Endothelial cell of umbilical vein (primary cell): ENCODE measurements at regions not wholly inside any gene's neighbourhood (a gene's known extent, or its start where the extent isn't known, plus 50 kb on each side); places are given as distances from the start of the nearest gene placed in this dataset.

Experiments used
- BruUV-seq: library from RNA; stranded (reverse); fragments of 400-500 nt; replicated peaks from 2 replicates; lab custom pipeline; 2021; lab: Mats Ljungman, UMichigan
- CTCF ChIA-PET: fragments of 300-600, 350-600 bp; sonication (Branson Sonifier 250); formaldehyde crosslinking; loops from one replicate; lab custom pipeline; 2021; ENCODE audit warnings: antibody characterized with exemption, inconsistent platforms; lab: Charles Lee
- POLR2A ChIA-PET: fragments of 300-600, 350-600 bp; sonication (Branson Sonifier 250); formaldehyde crosslinking; loops from one replicate; lab custom pipeline; 2021; ENCODE audit warnings: antibody characterized with exemption, inconsistent platforms; lab: Charles Lee
- DNase-seq: peaks from one replicate; pipeline ENCODE4 v3.0.0-alpha.2; 2011; ENCODE audit warnings: low read depth, low spot score
- FAIRE-seq: peaks from 2 replicates; lab custom pipeline; 2011; peaks lifted over from hg19 to GRCh38; lab: Jason Lieb, UNC
- H2AFZ ChIP-seq: 2 replicates; pipeline ENCODE4 v1.6.0; 2012; ENCODE audit warnings: low read depth, low read length, control low read depth, inconsistent platforms
- H3K27ac ChIP-seq: 2 replicates; pipeline ENCODE4 v1.5.1; 2011; ENCODE audit warnings: low read depth, mild to moderate bottlenecking, control low read depth, low read length, moderate library complexity; ENCODE audit not compliant: insufficient read depth
- H3K27me3 ChIP-seq, 2 experiments: 2 replicates each; pipeline versions ENCODE4 v1.6.0 to v1.6.1; 2011; ENCODE audit warnings: low read length in 2 of 2, mixed read lengths in 1 of 2; ENCODE audit not compliant: control insufficient read depth in 2 of 2, insufficient read depth in 2 of 2
- H3K36me3 ChIP-seq, 2 experiments: 2 replicates in 1 of 2; 3 replicates in 1 of 2; pipeline ENCODE4 v1.5.1; 2011; ENCODE audit warnings: low read length in 2 of 2, mild to moderate bottlenecking in 1 of 2, moderate library complexity in 1 of 2; ENCODE audit not compliant: control insufficient read depth in 2 of 2, insufficient read depth in 2 of 2; ENCODE audit errors: extremely low read depth in 1 of 2
- H3K4me1 ChIP-seq: 3 replicates; pipeline ENCODE4 v1.5.1; 2011; ENCODE audit warnings: mild to moderate bottlenecking, low read length; ENCODE audit not compliant: control insufficient read depth, insufficient read depth; ENCODE audit errors: extremely low read depth
- H3K4me2 ChIP-seq: 2 replicates; pipeline ENCODE4 v1.6.1; 2011; ENCODE audit warnings: low read length, control low read depth, mixed read lengths; ENCODE audit not compliant: insufficient read depth
- H3K4me3 ChIP-seq, 3 experiments: fragments of 200-600 bp in 1 of 3; sonication (generic), shearing (Covaris generic) in 1 of 3; replicated peaks in 1 of 3; 2 replicates each; pipeline ENCODE4 v1.5.1; 2011 to 2016; ENCODE audit warnings: control low read depth in 3 of 3, low read length in 3 of 3, mild to moderate bottlenecking in 2 of 3, inconsistent platforms in 1 of 3, low read depth in 1 of 3, moderate library complexity in 1 of 3; ENCODE audit not compliant: insufficient read depth in 1 of 3
- H3K79me2 ChIP-seq: 2 replicates; pipeline ENCODE4 v1.6.0; 2012; ENCODE audit warnings: low read length, inconsistent platforms; ENCODE audit not compliant: control insufficient read depth, insufficient read depth
- H3K9ac ChIP-seq: replicated peaks from 2 replicates; pipeline ENCODE3; 2011; ENCODE audit warnings: low read length, control low read depth; ENCODE audit not compliant: insufficient read depth; ENCODE audit errors: extremely low read depth
- H3K9me1 ChIP-seq: replicated peaks from 3 replicates; pipeline ENCODE4 v1.6.0; 2011; ENCODE audit warnings: mild to moderate bottlenecking, low read length; ENCODE audit not compliant: control insufficient read depth, insufficient read depth; ENCODE audit errors: extremely low read depth
- H3K9me3 ChIP-seq: replicated peaks from 2 replicates; pipeline ENCODE4 v1.5.1; 2012; ENCODE audit warnings: low read length, inconsistent platforms; ENCODE audit not compliant: control insufficient read depth, insufficient read depth
- H4K20me1 ChIP-seq: replicated peaks from 2 replicates; pipeline ENCODE3; 2011; ENCODE audit warnings: mild to moderate bottlenecking, low read length; ENCODE audit not compliant: control insufficient read depth, insufficient read depth; ENCODE audit errors: extremely low read depth
- EZH2 ChIP-seq: IDR thresholded peaks from 2 replicates; pipeline ENCODE4 v1.6.1; 2012; ENCODE audit warnings: borderline replicate concordance, low read depth, mild to moderate bottlenecking, moderate library complexity, low read length, inconsistent platforms; ENCODE audit not compliant: severe bottlenecking
- FOS ChIP-seq: IDR thresholded peaks from 2 replicates; pipeline ENCODE4 v1.6.1; 2011; ENCODE audit warnings: mild to moderate bottlenecking, low read length, moderate library complexity, borderline replicate concordance; ENCODE audit not compliant: insufficient read depth
- GATA2 ChIP-seq: IDR thresholded peaks from 2 replicates; pipeline ENCODE4 v1.7.0; 2011; ENCODE audit warnings: low read depth, mild to moderate bottlenecking, moderate library complexity, mixed read lengths, low read length; ENCODE audit not compliant: insufficient read length, insufficient read depth
- JUN ChIP-seq: IDR thresholded peaks from 2 replicates; pipeline ENCODE4 v1.6.1; 2011; ENCODE audit warnings: borderline replicate concordance, low read depth; ENCODE audit not compliant: insufficient read length, insufficient read depth
- MAX ChIP-seq: IDR thresholded peaks from 2 replicates; pipeline ENCODE4 v1.6.1; 2011; ENCODE audit not compliant: insufficient read depth, insufficient read length
- MYC ChIP-seq: IDR thresholded peaks from one replicate; pipeline ENCODE4 v1.6.1; 2011; ENCODE audit warnings: mild to moderate bottlenecking, low read depth, low read length
- POLR2A ChIP-seq: IDR thresholded peaks from 2 replicates; pipeline ENCODE4 v1.6.1; 2012; ENCODE audit warnings: low read depth, mild to moderate bottlenecking, control low read depth, low read length
- POLR2AphosphoS5 ChIP-seq: IDR thresholded peaks from 2 replicates; pipeline ENCODE4 v1.6.1; 2012; ENCODE audit warnings: low read depth, mild to moderate bottlenecking, control low read depth, low read length, moderate library complexity; ENCODE audit not compliant: insufficient read depth
- dilution Hi-C: fragments of 300-500 bp; cut with MboI; formaldehyde crosslinking; loops from one replicate; pipeline ENCODE4 v1.15.0; 2019; ENCODE audit warnings: low sequenced_read_pairs; ENCODE audit not compliant: extremely low pct_ligation_motif_present
- intact Hi-C: fragments of 100-400 bp; cut with micrococcal nuclease; formaldehyde crosslinking; loops from one replicate; pipeline ENCODE4 v1.10.0; 2022
- TF ChIP-seq, protein P1 (sequence below), 2 donors: IDR thresholded peaks; 1 replicate in 1 of 2; 2 replicates in 1 of 2; pipeline ENCODE4 v1.5.1; 2011; ENCODE audit warnings: low read length in 2 of 2, mild to moderate bottlenecking in 2 of 2, moderate library complexity in 2 of 2, control low read depth in 1 of 2, inconsistent platforms in 1 of 2, low read depth in 1 of 2; ENCODE audit not compliant: insufficient read depth in 1 of 2; ENCODE audit errors: extremely low read depth in 1 of 2

GRCh38 chr9:115625251-115625650 is 507.3 kb upstream of the TNC start:
- FAIRE-seq (no peak), DNase-seq (no peak)
- H3K27me3 ChIP-seq: no peaks in the 10 kb centered on the region
- no peaks in the 10 kb centered on the region for H3K4me1 ChIP-seq
- no peaks in the 10 kb centered on the region for H3K9me1 ChIP-seq
- no peak overlapping the region for H3K27ac ChIP-seq
- no peak overlapping the region for H3K4me3 ChIP-seq
- no peaks in the 10 kb centered on the region for H3K79me2 ChIP-seq
- no peak overlapping the region for H2AFZ ChIP-seq
- dilution Hi-C loops: no loop called here
- no peak for TF ChIP-seq POLR2AphosphoS5
- no peak for TF ChIP-seq JUN
- TF ChIP-seq FOS: no peak
- TF ChIP-seq GATA2: no peak
- TF ChIP-seq POLR2A: no peak
- TF ChIP-seq EZH2: no peak
- TF ChIP-seq MYC: no peak
- no peak overlapping the region for H3K4me2 ChIP-seq
- H3K9me3 ChIP-seq: peaks cover 2% of the 10 kb centered on the region
- no TSS peak for BruUV-seq
- H3K36me3 ChIP-seq: no peaks in the 10 kb centered on the region
- CTCF ChIA-PET: no interaction called here
- POLR2A ChIA-PET: no interaction called here
- intact Hi-C loops: no loop called here
- no peak overlapping the region for H3K9ac ChIP-seq
- H4K20me1 ChIP-seq: no peaks in the 10 kb centered on the region

DNA sequence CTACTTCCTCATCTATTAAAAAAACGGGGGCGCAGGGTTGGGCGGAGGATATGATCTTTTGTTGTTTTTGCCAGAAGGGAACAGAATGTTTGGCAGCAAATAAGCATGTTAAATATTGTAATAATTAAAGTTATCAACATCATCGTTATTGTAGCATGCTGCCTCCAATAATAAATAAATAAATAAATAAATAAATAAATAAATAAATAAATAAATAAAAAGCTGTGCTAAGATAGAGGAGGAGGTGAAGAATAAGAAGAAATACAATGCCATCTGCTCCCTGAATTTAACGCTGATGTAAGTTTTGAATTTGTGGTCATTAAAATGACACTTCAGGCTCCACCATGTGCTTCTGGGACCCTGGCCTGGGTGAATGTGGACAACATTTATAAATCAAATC is 508.0 kb upstream of the TNC start:
- TF ChIP-seq EZH2 (no peak), JUN (no peak), MYC (no peak), FOS (no peak), POLR2AphosphoS5 (no peak), MAX (no peak), GATA2 (no peak), POLR2A (no peak)
- TF ChIP-seq, protein P1, sequence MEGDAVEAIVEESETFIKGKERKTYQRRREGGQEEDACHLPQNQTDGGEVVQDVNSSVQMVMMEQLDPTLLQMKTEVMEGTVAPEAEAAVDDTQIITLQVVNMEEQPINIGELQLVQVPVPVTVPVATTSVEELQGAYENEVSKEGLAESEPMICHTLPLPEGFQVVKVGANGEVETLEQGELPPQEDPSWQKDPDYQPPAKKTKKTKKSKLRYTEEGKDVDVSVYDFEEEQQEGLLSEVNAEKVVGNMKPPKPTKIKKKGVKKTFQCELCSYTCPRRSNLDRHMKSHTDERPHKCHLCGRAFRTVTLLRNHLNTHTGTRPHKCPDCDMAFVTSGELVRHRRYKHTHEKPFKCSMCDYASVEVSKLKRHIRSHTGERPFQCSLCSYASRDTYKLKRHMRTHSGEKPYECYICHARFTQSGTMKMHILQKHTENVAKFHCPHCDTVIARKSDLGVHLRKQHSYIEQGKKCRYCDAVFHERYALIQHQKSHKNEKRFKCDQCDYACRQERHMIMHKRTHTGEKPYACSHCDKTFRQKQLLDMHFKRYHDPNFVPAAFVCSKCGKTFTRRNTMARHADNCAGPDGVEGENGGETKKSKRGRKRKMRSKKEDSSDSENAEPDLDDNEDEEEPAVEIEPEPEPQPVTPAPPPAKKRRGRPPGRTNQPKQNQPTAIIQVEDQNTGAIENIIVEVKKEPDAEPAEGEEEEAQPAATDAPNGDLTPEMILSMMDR (IDR thresholded peaks at IDR 0.05; ENCODE audit: extremely low read depth in 1 of 2, insufficient read depth in 1 of 2, low read depth in 1 of 2, low read length in 2 of 2): no peak
- intact Hi-C loops: no loop called here
- ChIA-PET POLR2A (no interaction called here), CTCF (no interaction called here)
- no peak for FAIRE-seq
- Histone ChIP-seq H4K20me1 (no peaks in the 10 kb centered on the region), H3K27me3 (no peaks in the 10 kb centered on the region), H3K79me2 (no peaks in the 10 kb centered on the region), H3K4me2 (no peak overlapping the region), H2AFZ (no peak overlapping the region), H3K4me3 (no peak overlapping the region), H3K27ac (no peak overlapping the region), H3K36me3 (no peaks in the 10 kb centered on the region), H3K9ac (no peak overlapping the region), H3K9me3 (peaks cover 2% of the 10 kb centered on the region), H3K9me1 (no peaks in the 10 kb centered on the region), H3K4me1 (no peaks in the 10 kb centered on the region)
- no TSS peak for BruUV-seq
- dilution Hi-C loops: no loop called here
- DNase-seq: no peak
